KMS-11 (cell line): ENCODE measurements at regions not wholly inside any gene's neighbourhood (a gene's known extent, or its start where the extent isn't known, plus 50 kb on each side); places are given as distances from the start of the nearest gene placed in this dataset.

Experiments used
- H2AFZ ChIP-seq: fragments of 200-600 bp; sonication (generic); 2 replicates; pipeline ENCODE4 v1.6.1; 2016; ENCODE audit warnings: antibody characterized with exemption, mixed run types, low read depth
- H3K27ac ChIP-seq: fragments of 200-600 bp; sonication (generic); 2 replicates; pipeline ENCODE4 v1.6.1; 2016; ENCODE audit warnings: mild to moderate bottlenecking, mixed run types
- H3K27me3 ChIP-seq: fragments of 200-600 bp; sonication (generic); 2 replicates; pipeline ENCODE4 v1.6.1; 2017; ENCODE audit warnings: mild to moderate bottlenecking, low read depth, mixed run types, moderate library complexity; ENCODE audit not compliant: insufficient read depth
- H3K36me3 ChIP-seq: fragments of 200-600 bp; sonication (generic); 2 replicates; pipeline ENCODE4 v1.6.1; 2017; ENCODE audit warnings: mild to moderate bottlenecking, mixed run types; ENCODE audit not compliant: insufficient read depth
- H3K4me1 ChIP-seq: fragments of 200-600 bp; sonication (generic); 2 replicates; pipeline ENCODE4 v1.6.1; 2016; ENCODE audit warnings: mild to moderate bottlenecking, low read depth, mixed run types; ENCODE audit not compliant: poor library complexity, severe bottlenecking
- H3K4me2 ChIP-seq: fragments of 200-600 bp; sonication (generic); 2 replicates; pipeline ENCODE4 v1.7.0; 2016; ENCODE audit warnings: mild to moderate bottlenecking, mixed run types
- H3K4me3 ChIP-seq: fragments of 200-600 bp; sonication (generic); IDR thresholded peaks from 2 replicates; pipeline ENCODE4 v1.6.1; 2017; ENCODE audit warnings: low read depth, low read length, mixed read lengths; ENCODE audit not compliant: insufficient read depth
- H3K79me2 ChIP-seq: fragments of 200-600 bp; sonication (generic); 2 replicates; pipeline ENCODE4 v1.6.1; 2016; ENCODE audit warnings: low read depth, mixed run types; ENCODE audit not compliant: insufficient read depth
- H3K9ac ChIP-seq: fragments of 200-600 bp; sonication (generic); 2 replicates; pipeline ENCODE4 v1.6.1; 2016; ENCODE audit warnings: mild to moderate bottlenecking, mixed run types
- H4K20me1 ChIP-seq: fragments of 200-600 bp; sonication (generic); 2 replicates; pipeline ENCODE4 v1.6.1; 2016; ENCODE audit warnings: mild to moderate bottlenecking, mixed run types; ENCODE audit not compliant: insufficient read depth
- TF ChIP-seq, protein P1 (sequence below): fragments of 200-600 bp; sonication (generic); conservative IDR thresholded peaks from 2 replicates; pipeline ENCODE4 v1.6.1; 2017; ENCODE audit warnings: low read depth, mild to moderate bottlenecking, antibody characterized with exemption, low read length, moderate library complexity, mixed read lengths

DNA sequence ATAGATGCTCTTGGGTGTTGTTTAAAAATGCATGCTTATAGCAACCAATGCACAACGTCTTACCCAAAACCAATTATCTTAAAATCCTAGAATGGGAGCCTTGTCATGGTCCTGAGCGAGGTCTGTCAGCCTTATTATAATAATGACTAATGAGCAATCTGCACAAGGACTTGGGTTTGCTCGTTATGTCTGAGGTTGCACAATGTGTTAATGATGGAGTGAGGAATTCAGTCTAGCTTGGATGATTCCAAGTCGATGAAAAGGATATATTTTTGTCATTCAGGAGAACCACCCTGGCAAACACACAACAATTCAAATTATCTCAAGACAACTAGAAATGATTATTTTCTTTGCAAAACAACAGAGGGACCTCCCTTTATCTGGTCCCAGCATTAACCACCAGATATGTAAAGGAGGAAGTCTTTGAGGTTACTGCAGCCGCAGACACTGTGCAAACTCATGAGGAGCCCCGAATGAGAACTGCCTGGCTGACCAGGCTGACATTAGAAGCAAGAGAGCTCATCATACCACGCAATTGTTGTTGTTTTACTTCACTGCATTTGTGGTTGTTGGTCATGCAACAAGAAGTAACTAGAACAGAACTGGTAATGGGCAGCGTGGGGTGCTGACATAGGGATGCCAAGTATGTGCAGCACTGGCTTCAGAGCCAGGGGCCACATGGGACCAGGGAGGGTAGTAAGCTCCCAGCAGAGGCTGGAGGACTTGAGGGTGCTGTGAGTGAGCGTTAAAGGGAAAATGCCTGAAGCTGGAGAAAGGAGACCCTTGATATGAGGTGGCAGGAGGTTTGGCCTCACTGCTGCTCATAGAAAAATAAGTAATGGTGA is 488.3 kb downstream of the CDH26 start:
- Histone ChIP-seq H2AFZ (peak overlapping the region; percentile 20; the same call in 1 of the 2 replicates), H3K4me1 (peaks cover 17% of the 10 kb centered on the region), H3K79me2 (no peaks in the 10 kb centered on the region), H3K27ac (no peak overlapping the region), H3K9ac (no peak overlapping the region), H3K36me3 (no peaks in the 10 kb centered on the region), H3K27me3 (no peaks in the 10 kb centered on the region), H4K20me1 (no peaks in the 10 kb centered on the region), H3K4me3 (no peak overlapping the region), H3K4me2 (no peak overlapping the region)
- TF ChIP-seq, protein P1, sequence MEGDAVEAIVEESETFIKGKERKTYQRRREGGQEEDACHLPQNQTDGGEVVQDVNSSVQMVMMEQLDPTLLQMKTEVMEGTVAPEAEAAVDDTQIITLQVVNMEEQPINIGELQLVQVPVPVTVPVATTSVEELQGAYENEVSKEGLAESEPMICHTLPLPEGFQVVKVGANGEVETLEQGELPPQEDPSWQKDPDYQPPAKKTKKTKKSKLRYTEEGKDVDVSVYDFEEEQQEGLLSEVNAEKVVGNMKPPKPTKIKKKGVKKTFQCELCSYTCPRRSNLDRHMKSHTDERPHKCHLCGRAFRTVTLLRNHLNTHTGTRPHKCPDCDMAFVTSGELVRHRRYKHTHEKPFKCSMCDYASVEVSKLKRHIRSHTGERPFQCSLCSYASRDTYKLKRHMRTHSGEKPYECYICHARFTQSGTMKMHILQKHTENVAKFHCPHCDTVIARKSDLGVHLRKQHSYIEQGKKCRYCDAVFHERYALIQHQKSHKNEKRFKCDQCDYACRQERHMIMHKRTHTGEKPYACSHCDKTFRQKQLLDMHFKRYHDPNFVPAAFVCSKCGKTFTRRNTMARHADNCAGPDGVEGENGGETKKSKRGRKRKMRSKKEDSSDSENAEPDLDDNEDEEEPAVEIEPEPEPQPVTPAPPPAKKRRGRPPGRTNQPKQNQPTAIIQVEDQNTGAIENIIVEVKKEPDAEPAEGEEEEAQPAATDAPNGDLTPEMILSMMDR: no peak

DNA sequence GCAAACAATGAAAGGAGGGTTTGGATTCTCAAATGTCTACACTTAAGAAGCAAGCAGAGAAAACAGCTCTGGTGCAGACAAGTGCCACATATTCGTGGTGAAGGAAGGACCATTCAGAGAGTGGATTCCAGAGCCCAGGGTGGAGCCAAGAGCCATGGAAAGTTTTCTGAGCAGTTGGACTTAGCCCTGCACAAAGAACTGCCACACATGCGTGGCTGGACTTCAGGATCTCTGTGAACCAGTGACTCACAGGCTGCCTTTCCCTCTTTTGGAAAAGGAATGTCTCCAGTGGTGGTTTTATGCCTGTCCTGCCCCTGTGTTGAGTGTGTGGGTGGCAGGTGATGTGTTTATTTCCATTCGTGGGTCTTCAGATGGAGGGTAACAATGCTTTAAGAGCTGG is 489.5 kb downstream of the CDH26 start:
- Histone ChIP-seq H4K20me1 (no peaks in the 10 kb centered on the region), H3K4me3 (no peak overlapping the region), H3K4me1 (peaks cover 17% of the 10 kb centered on the region), H3K9ac (no peak overlapping the region), H3K4me2 (no peak overlapping the region), H3K79me2 (no peaks in the 10 kb centered on the region), H3K36me3 (no peaks in the 10 kb centered on the region), H2AFZ (no peak overlapping the region), H3K27me3 (no peaks in the 10 kb centered on the region), H3K27ac (no peak overlapping the region)
- TF ChIP-seq, protein P1: no peak

DNA sequence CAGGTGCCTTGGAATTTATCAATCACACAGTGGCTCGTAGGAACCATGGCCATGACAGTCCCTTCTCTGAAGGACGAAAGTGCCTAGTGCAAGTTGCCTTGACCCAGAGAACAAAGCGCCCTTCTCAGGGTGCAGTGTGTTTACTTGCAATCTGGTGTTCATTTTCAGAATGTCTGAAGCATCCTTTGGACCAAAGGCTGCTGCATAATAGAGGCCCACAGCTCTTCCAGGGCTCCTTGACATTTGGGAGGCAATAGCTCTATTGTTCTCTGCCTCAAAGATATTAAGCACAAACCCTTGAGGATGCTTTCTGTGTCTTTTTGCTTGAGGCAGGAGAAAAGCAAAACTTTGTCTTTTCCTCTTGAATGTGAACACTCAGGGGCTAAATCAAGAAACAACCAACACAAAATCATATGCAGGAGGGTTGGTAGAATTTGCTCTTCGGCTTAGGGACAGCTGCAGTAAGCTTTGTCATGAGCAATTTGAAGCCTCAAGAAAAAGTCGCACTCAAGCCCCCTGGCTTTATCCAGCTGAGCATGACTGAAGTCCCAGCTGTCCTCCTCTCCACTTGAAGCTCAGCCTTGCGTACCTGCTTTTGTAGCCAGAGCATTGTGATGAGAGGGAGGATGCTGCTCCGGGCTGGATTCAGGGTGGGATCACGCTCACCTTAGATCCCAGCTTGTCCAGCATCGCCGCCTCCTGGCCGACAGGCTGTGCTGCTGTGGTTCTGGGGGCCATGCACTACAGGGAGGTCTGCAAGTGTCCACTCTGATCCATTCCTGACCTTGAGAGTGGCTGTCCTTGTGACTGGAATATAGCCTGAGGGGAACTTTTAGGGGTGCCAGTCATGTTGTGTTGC is 495.4 kb downstream of the CDH26 start:
- H2AFZ ChIP-seq: no peak overlapping the region
- H3K36me3 ChIP-seq: no peaks in the 10 kb centered on the region
- TF ChIP-seq, protein P1: no peak
- H3K27ac ChIP-seq: no peak overlapping the region
- H3K4me2 ChIP-seq: no peak overlapping the region
- no peaks in the 10 kb centered on the region for H3K27me3 ChIP-seq
- H3K9ac ChIP-seq: no peak overlapping the region
- no peak overlapping the region for H3K4me3 ChIP-seq
- no peaks in the 10 kb centered on the region for H3K4me1 ChIP-seq
- no peaks in the 10 kb centered on the region for H3K79me2 ChIP-seq
- no peaks in the 10 kb centered on the region for H4K20me1 ChIP-seq

DNA sequence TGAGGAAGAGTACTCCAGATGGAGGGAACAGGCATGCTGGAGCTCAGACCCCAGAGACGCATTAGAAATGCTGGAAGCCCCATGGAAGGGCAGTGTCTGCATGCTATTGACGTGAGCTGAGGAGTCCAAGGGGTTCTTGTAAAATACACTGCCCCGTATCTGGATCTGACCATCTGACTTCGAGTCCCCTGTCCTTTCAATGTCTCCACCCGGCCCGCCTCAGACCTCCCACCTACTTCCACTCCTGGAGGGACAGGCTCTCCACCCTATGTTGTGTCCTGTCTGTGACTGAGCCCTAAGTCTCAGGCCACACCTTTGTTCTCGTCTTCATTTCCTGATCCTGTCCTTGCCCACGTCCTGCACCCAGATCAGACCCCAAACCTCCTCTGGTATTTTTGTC is 496.3 kb downstream of the CDH26 start:
- H2AFZ ChIP-seq: no peak overlapping the region
- no peak overlapping the region for H3K4me2 ChIP-seq
- TF ChIP-seq, protein P1: no peak
- no peaks in the 10 kb centered on the region for H3K27me3 ChIP-seq
- H3K4me1 ChIP-seq: no peaks in the 10 kb centered on the region
- no peaks in the 10 kb centered on the region for H3K79me2 ChIP-seq
- H3K36me3 ChIP-seq: no peaks in the 10 kb centered on the region
- no peak overlapping the region for H3K27ac ChIP-seq
- H4K20me1 ChIP-seq: no peaks in the 10 kb centered on the region
- H3K4me3 ChIP-seq: no peak overlapping the region
- H3K9ac ChIP-seq: no peak overlapping the region
